GM13976 (cell line): ENCODE measurements at regions not wholly inside any gene's neighbourhood (a gene's known extent, or its start where the extent isn't known, plus 50 kb on each side); places are given as distances from the start of the nearest gene placed in this dataset.

ENCODE experiments used
- DNase-seq: peaks from one replicate; pipeline ENCODE4 v3.0.0; 2012; ENCODE audit warnings: low spot score
- in situ Hi-C: fragments of 300-500 bp; cut with MboI; formaldehyde crosslinking; loops from one replicate; pipeline ENCODE4 v1.12.0; 2022; ENCODE audit warnings: low sequenced_read_pairs, mixed read lengths, inconsistent platforms; ENCODE audit not compliant: unreplicated experiment
- TF ChIP-seq, protein P1 (sequence below): IDR thresholded peaks from 2 replicates; pipeline ENCODE4 v1.5.1; 2012; ENCODE audit warnings: borderline replicate concordance, mild to moderate bottlenecking; ENCODE audit not compliant: insufficient read depth; ENCODE audit errors: extremely low read depth, missing control alignments, control extremely low read depth

DNA sequence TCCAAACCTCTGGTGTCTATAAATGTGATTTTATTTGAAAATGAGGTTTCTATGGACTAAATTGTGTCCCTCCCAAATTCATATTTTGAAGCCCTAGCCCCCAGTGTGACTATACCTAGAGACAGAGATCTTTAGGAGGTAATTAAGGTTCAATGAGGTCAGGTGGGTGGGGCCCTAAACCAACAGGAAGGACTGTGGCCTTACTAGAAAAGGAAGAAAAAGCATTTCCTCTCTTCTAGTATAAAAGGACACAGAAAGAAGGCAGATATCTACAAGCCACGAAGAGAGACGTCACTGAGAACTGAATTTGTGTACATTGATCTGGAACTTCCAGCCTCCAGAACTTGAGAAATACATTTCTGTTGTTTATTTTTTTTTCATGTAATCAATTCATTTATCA, 123.1 kb upstream of the RUNX1 start:
- DNase-seq, result no peak
- in situ Hi-C loops, result no loop called here
- TF ChIP-seq, protein P1, sequence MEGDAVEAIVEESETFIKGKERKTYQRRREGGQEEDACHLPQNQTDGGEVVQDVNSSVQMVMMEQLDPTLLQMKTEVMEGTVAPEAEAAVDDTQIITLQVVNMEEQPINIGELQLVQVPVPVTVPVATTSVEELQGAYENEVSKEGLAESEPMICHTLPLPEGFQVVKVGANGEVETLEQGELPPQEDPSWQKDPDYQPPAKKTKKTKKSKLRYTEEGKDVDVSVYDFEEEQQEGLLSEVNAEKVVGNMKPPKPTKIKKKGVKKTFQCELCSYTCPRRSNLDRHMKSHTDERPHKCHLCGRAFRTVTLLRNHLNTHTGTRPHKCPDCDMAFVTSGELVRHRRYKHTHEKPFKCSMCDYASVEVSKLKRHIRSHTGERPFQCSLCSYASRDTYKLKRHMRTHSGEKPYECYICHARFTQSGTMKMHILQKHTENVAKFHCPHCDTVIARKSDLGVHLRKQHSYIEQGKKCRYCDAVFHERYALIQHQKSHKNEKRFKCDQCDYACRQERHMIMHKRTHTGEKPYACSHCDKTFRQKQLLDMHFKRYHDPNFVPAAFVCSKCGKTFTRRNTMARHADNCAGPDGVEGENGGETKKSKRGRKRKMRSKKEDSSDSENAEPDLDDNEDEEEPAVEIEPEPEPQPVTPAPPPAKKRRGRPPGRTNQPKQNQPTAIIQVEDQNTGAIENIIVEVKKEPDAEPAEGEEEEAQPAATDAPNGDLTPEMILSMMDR, result no peak

DNA sequence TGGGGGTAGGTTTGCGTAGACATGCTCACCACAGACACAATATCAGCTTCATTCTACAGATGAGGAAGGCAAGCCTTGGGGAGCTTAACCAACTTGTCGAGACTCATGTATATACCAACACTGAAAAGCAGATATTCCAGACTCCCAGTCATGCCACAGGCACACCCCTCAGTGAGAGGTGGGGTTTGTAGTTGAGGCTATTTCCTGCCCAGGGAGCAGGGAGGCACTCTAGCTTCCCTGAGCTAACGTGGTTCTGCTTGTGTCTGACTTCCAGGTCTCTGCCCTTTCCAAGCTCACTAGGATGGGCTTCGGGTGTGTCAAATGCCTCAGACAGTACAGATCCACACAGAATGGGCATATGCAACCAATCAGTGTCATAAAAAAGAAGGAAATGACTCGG, 122.3 kb upstream of the RUNX1 start:
- in situ Hi-C loops, result no loop called here
- TF ChIP-seq, protein P1, result no peak
- DNase-seq, result no peak

DNA sequence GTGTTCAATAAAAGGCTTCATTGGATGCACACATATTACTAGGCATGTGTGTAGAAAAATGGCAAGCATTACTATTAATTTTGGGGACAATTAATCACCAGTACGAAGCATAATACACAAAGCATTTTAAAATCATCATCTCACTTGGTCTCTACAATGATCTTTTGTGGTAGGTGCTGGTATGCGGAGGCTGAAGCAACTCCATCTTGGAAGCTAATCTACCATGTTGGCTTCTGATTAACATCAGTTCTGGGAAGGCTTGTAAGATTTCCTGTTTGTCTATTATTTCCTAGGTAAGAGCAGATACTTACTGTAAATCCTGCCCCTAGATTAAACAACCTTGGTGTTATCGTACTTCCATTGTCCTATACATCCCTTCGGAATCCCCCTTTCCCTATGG, 121.7 kb upstream of the RUNX1 start:
- no peak for DNase-seq
- TF ChIP-seq, protein P1, result no peak
- in situ Hi-C loops, result no loop called here

DNA sequence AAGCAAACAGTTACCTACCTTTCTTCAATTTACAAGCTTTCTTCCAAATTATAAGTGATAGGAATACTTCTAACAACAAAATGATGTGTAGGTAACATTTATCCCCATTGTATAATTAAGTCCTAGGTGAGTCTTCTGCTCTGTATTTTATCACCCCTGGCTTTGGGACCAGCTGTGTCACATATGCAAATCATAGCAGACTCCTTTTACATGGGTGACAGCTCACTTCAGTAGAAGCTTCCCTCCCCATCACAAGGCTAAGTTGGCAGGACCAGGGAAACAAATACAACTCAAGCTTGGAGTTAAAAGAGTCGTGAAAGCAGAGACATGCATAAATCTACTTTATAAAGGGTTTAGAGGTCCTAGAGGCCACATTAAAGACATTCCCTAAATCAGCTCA, 121.1 kb upstream of the RUNX1 start:
- no peak for DNase-seq
- TF ChIP-seq, protein P1, result no peak
- in situ Hi-C loops, result no loop called here

DNA sequence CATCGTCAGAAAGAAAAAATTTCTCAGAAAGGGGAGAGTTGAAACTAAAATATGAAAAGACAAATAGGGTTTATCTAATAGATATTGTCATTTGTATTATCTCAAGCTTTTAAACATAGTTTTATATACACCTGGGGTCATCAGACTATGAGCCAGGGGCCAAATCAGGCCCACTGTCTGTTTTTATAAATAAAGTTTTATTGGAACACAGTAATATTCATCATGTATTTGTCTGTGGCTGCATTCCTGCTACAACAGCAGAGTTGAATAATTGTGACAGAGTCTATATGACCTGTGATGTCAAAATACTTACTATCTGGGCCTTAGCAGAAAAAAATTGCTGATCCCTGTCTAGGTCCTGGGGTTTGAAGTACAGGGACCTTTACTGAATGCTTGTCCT, 120.5 kb upstream of the RUNX1 start:
- in situ Hi-C loops, result no loop called here
- TF ChIP-seq, protein P1, result no peak
- no peak for DNase-seq

DNA sequence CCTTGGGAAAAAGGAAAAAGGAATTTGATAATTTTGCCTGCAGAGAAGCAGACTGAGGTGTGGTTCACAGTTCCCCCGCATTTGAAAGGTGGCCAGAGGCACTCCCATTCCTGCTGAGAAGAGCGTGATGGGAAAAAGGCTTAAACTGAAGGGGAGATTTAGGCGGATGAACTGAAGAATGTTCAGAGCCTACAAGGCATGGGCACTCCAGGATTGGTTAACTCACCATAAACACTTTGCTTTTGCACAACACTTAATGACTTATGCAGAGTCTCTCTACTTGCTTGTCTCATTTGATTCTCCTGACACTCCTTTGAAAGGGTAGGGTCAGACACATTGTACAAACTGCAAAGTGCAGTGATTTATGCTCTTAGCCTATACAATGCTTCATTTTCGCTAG, 119.6 kb upstream of the RUNX1 start:
- TF ChIP-seq, protein P1, result no peak
- DNase-seq, result no peak
- in situ Hi-C loops, result no loop called here

DNA sequence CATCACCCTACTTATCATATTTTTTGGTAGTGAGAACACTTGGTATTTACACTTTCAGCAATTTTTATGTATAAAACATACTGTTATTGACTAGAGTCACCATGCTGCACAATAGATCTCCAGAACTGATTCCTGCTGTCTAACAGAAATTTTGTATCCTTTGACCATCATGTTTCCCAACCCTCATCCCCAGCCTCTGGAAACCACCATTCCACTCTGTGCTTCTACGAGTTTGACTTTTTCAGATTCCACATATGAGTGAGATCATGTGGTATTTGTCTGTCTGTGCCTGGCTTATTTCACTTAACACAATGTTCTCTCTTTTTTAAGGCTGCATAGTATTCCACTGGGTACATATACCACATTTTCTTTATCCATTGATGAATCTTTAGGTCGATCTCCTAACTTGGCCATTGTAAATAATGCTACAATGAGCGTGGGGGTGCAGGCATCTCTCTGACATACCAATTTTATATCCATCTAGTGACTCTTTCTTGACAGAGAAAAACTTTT, 115.9 kb upstream of the RUNX1 start:
- no peak for DNase-seq
- TF ChIP-seq, protein P1, result no peak
- in situ Hi-C loops, result no loop called here
